22Rv1 (cell line): ENCODE measurements at regions not wholly inside any gene's neighbourhood (a gene's known extent, or its start where the extent isn't known, plus 50 kb on each side); places are given as distances from the start of the nearest gene placed in this dataset.

Experiments used
- H3K27ac ChIP-seq: fragments of 450-650 bp; 2 replicates; pipeline ENCODE4 v1.5.1; 2017
- CTCF ChIP-seq: fragments of 450-650 bp; IDR thresholded peaks from 2 replicates; pipeline ENCODE4 v1.5.1; 2017; ENCODE audit warnings: mild to moderate bottlenecking
- ZFX ChIP-seq: fragments of 450-650 bp; IDR thresholded peaks from 2 replicates; pipeline ENCODE4 v1.6.1; 2017; ENCODE audit warnings: antibody characterized with exemption, borderline replicate concordance

GRCh38 chr11:97502201-97502600, 1112.4 kb downstream of the JRKL start:
- TF ChIP-seq ZFX (no peak), CTCF (no peak)
- no peak overlapping the region for H3K27ac ChIP-seq

- no peak overlapping the region for H3K27ac ChIP-seq
- TF ChIP-seq CTCF = no peak
- TF ChIP-seq ZFX = no peak
Measured at GRCh38 chr11:97506076-97506759, 1116.4 kb downstream of the JRKL start.

- H3K27ac ChIP-seq = no peak overlapping the region
- no peak for TF ChIP-seq ZFX
- no peak for TF ChIP-seq CTCF
Measured at GRCh38 chr11:97514446-97514845, 1124.6 kb downstream of the JRKL start.

- TF ChIP-seq CTCF (peak; percentile 22; the same call in 1 of the 2 replicates), ZFX (no peak)
- H3K27ac ChIP-seq = no peak overlapping the region
Measured at GRCh38 chr11:97516688-97517087, 1126.9 kb downstream of the JRKL start.

- TF ChIP-seq ZFX (no peak), CTCF (no peak)
- H3K27ac ChIP-seq = no peak overlapping the region
Measured at GRCh38 chr11:97525273-97525672, 1135.5 kb downstream of the JRKL start.

GRCh38 chr11:97537407-97538150, 1147.8 kb downstream of the JRKL start:
- TF ChIP-seq CTCF (no peak), ZFX (no peak)
- H3K27ac ChIP-seq = no peak overlapping the region

- no peak for TF ChIP-seq CTCF
- TF ChIP-seq ZFX = no peak
- no peak overlapping the region for H3K27ac ChIP-seq
Measured at GRCh38 chr11:97544431-97544830, 1154.6 kb downstream of the JRKL start.
